ENCODE measurements at regions not wholly inside any gene's neighbourhood (a gene's known extent, or its start where the extent isn't known, plus 50 kb on each side); places are given as distances from the start of the nearest gene placed in this dataset.

GRCh38 chr9:81195206-81195605 lies 494.1 kb downstream of the TLE1 start:
- no peak for DNase-seq (ENCODE audit: low read depth in 4 of 4, low spot score in 1 of 4)

- no peak for DNase-seq (ENCODE audit: low read depth in 4 of 4, low spot score in 1 of 4)
These were observed 495.7 kb downstream of the TLE1 start for GRCh38 chr9:81193362-81194339.

- no peak for DNase-seq (ENCODE audit: low read depth in 4 of 4, low spot score in 1 of 4)
These were observed 498.1 kb downstream of the TLE1 start for GRCh38 chr9:81191222-81191621.

GRCh38 chr9:81190659-81191058 lies 498.7 kb downstream of the TLE1 start:
- DNase-seq (ENCODE audit: low read depth in 4 of 4, low spot score in 1 of 4) = no peak

- DNase-seq (ENCODE audit: low read depth in 4 of 4, low spot score in 1 of 4) = no peak
These were observed 505.6 kb downstream of the TLE1 start for GRCh38 chr9:81183761-81184160.

GRCh38 chr9:81182431-81182830 lies 506.9 kb downstream of the TLE1 start:
- no peak for DNase-seq (ENCODE audit: low read depth in 4 of 4, low spot score in 1 of 4)

- no peak for DNase-seq (ENCODE audit: low read depth in 4 of 4, low spot score in 1 of 4)
These were observed 515.3 kb downstream of the TLE1 start for GRCh38 chr9:81174023-81174422.

- DNase-seq (ENCODE audit: low read depth in 4 of 4, low spot score in 1 of 4) = no peak
These were observed 517.7 kb downstream of the TLE1 start for GRCh38 chr9:81171689-81172088.

GRCh38 chr9:81162361-81162760 lies 527.0 kb downstream of the TLE1 start:
- no peak for DNase-seq (ENCODE audit: low read depth in 4 of 4, low spot score in 1 of 4)

GRCh38 chr9:81156381-81156780 lies 533.0 kb downstream of the TLE1 start:
- DNase-seq (ENCODE audit: low read depth in 4 of 4, low spot score in 1 of 4) = no peak

- DNase-seq (ENCODE audit: low read depth in 4 of 4, low spot score in 1 of 4) = no peak
These were observed 539.2 kb downstream of the TLE1 start for GRCh38 chr9:81150016-81150625.

GRCh38 chr9:81146684-81147337 lies 542.5 kb downstream of the TLE1 start:
- DNase-seq (ENCODE audit: low read depth in 4 of 4, low spot score in 1 of 4) = no peak

- DNase-seq (ENCODE audit: low read depth in 4 of 4, low spot score in 1 of 4) = no peak
These were observed 543.1 kb downstream of the TLE1 start for GRCh38 chr9:81146241-81146640.

GRCh38 chr9:81145331-81145963 lies 543.9 kb downstream of the TLE1 start:
- no peak for DNase-seq (ENCODE audit: low read depth in 4 of 4, low spot score in 1 of 4)

- DNase-seq (ENCODE audit: low read depth in 4 of 4, low spot score in 1 of 4) = no peak
These were observed 547.4 kb downstream of the TLE1 start for GRCh38 chr9:81141961-81142360.

GRCh38 chr9:81137976-81138568 lies 551.3 kb downstream of the TLE1 start:
- no peak for DNase-seq (ENCODE audit: low read depth in 4 of 4, low spot score in 1 of 4)

- no peak for DNase-seq (ENCODE audit: low read depth in 4 of 4, low spot score in 1 of 4)
These were observed 556.6 kb downstream of the TLE1 start for GRCh38 chr9:81132796-81133195.

- no peak for DNase-seq (ENCODE audit: low read depth in 4 of 4, low spot score in 1 of 4)
These were observed 557.0 kb downstream of the TLE1 start for GRCh38 chr9:81132318-81132717.

- no peak for DNase-seq (ENCODE audit: low read depth in 4 of 4, low spot score in 1 of 4)
These were observed 560.6 kb downstream of the TLE1 start for GRCh38 chr9:81128701-81129100.

GRCh38 chr9:81125446-81126092 lies 563.8 kb downstream of the TLE1 start:
- DNase-seq (ENCODE audit: low read depth in 4 of 4, low spot score in 1 of 4) = no peak

GRCh38 chr9:81123526-81123925 lies 565.8 kb downstream of the TLE1 start:
- DNase-seq (ENCODE audit: low read depth in 4 of 4, low spot score in 1 of 4) = no peak
